Natural killer cell (primary cell): ENCODE measurements at regions not wholly inside any gene's neighbourhood (a gene's known extent, or its start where the extent isn't known, plus 50 kb on each side); places are given as distances from the start of the nearest gene placed in this dataset.

Experiments used
- ATAC-seq, 3 donors: fragments of 150-1000 bp in 2 of 3; fragments of 200-7000 bp in 1 of 3; cut with Tn5 transposase; 1 replicate in 1 of 3; 2 replicates in 2 of 3; pipeline ENCODE4 v1.10.0; 2021; ENCODE audit warnings: mild to moderate bottlenecking in 2 of 3, moderate library complexity in 2 of 3
- DNase-seq, 2 donors: peaks; one replicate each; pipeline versions ENCODE4 v3.0.0 to v3.0.0-alpha.2; 2013 to 2021; ENCODE audit warnings: mixed read lengths in 1 of 2
- H3K27ac ChIP-seq: one replicate; pipeline ENCODE4 v1.5.1; 2013; ENCODE audit warnings: mild to moderate bottlenecking, low read length
- H3K27me3 ChIP-seq: one replicate; pipeline ENCODE4 v1.6.1; 2013; ENCODE audit warnings: low read length; ENCODE audit not compliant: control insufficient read depth, insufficient read depth
- H3K36me3 ChIP-seq: one replicate; pipeline ENCODE4 v1.6.1; 2013; ENCODE audit warnings: low read length; ENCODE audit not compliant: control insufficient read depth, insufficient read depth
- H3K4me1 ChIP-seq: one replicate; pipeline ENCODE4 v1.6.1; 2013; ENCODE audit warnings: low read length; ENCODE audit not compliant: control insufficient read depth, insufficient read depth
- H3K4me3 ChIP-seq: one replicate; pipeline ENCODE4 v1.5.1; 2013; ENCODE audit warnings: low read length
- H3K9me3 ChIP-seq: one replicate; pipeline ENCODE4 v1.6.1; 2013; ENCODE audit warnings: low read length; ENCODE audit not compliant: control insufficient read depth, insufficient read depth
- H3K27ac Mint-ChIP-seq, 2 donors: one replicate each; pipeline ENCODE4 v1.8.0; 2022; ENCODE audit warnings: mild to moderate bottlenecking in 2 of 2, mixed read lengths in 2 of 2, moderate library complexity in 1 of 2
- H3K27me3 Mint-ChIP-seq, 2 donors: one replicate each; pipeline ENCODE4 v1.8.0; 2022; ENCODE audit warnings: low read depth in 2 of 2, mixed read lengths in 2 of 2
- H3K36me3 Mint-ChIP-seq: one replicate; pipeline ENCODE4 v1.8.0; 2022; ENCODE audit warnings: mixed read lengths
- H3K4me1 Mint-ChIP-seq, 2 donors: one replicate each; pipeline ENCODE4 v1.8.0; 2022; ENCODE audit warnings: mixed read lengths in 2 of 2
- H3K4me3 Mint-ChIP-seq: one replicate; pipeline ENCODE4 v1.8.0; 2022; ENCODE audit warnings: mild to moderate bottlenecking, moderate library complexity, mixed read lengths
- H3K9me3 Mint-ChIP-seq, 2 donors: one replicate each; pipeline ENCODE4 v1.8.0; 2022; ENCODE audit warnings: mixed read lengths in 2 of 2
- WGBS: methylation state at CpG from one replicate; pipeline ENCODE4 v1.1.7; 2013; ENCODE audit warnings: missing lambda C conversion rate; ENCODE audit not compliant: insufficient coverage; 5-methylcytosine and 5-hydroxymethylcytosine counted together
- intact Hi-C: fragments of 100-400 bp; cut with micrococcal nuclease; formaldehyde crosslinking; loops from one replicate; pipeline ENCODE4 v1.14.2; 2022
- TF ChIP-seq, protein P1 (sequence below): fragments of 200-600 bp; IDR thresholded peaks from one replicate; pipeline ENCODE4 v1.8.0; 2022; ENCODE audit warnings: antibody characterized with exemption

DNA sequence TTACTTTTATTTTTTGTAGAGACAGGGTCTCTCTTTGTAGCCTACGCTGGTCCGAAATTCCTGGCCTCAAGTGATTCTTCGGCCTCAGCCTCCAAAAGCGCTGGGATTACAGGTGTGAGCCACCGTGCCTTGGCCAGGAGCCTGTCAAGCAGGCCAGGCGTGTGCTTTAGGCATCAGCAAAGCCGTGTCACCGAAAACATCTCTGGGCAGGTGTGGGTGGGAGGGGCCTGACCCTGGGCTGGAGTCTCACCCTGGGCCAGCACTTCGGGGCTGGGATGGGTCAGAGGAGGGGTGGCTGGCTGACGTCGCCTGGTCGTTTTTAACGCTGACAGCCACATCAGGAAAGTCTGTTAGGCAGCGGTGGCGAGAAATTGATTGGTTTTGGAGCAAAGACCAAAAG lies 80.9 kb downstream of the UNCX start:
- Mint-ChIP-seq H3K36me3 (no peaks in the 10 kb centered on the region), H3K4me1 (no peaks in the 10 kb centered on the region), H3K4me3 (no peak overlapping the region), H3K9me3 (no peaks in the 10 kb centered on the region), H3K27me3 (no peaks in the 10 kb centered on the region), H3K27ac (no peak overlapping the region)
- intact Hi-C loops, result no loop called here
- no peak overlapping the region for H3K4me3 ChIP-seq
- no peak overlapping the region for H3K27ac ChIP-seq
- TF ChIP-seq, protein P1, sequence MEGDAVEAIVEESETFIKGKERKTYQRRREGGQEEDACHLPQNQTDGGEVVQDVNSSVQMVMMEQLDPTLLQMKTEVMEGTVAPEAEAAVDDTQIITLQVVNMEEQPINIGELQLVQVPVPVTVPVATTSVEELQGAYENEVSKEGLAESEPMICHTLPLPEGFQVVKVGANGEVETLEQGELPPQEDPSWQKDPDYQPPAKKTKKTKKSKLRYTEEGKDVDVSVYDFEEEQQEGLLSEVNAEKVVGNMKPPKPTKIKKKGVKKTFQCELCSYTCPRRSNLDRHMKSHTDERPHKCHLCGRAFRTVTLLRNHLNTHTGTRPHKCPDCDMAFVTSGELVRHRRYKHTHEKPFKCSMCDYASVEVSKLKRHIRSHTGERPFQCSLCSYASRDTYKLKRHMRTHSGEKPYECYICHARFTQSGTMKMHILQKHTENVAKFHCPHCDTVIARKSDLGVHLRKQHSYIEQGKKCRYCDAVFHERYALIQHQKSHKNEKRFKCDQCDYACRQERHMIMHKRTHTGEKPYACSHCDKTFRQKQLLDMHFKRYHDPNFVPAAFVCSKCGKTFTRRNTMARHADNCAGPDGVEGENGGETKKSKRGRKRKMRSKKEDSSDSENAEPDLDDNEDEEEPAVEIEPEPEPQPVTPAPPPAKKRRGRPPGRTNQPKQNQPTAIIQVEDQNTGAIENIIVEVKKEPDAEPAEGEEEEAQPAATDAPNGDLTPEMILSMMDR, result no peak
- H3K27me3 ChIP-seq, result no peaks in the 10 kb centered on the region
- WGBS, result 74% methylated on average over 15 of the region's 15 CpGs
- no peaks in the 10 kb centered on the region for H3K36me3 ChIP-seq
- ATAC-seq, result no peak
- H3K9me3 ChIP-seq, result no peaks in the 10 kb centered on the region
- no peaks in the 10 kb centered on the region for H3K4me1 ChIP-seq
- DNase-seq, result no peak

DNA sequence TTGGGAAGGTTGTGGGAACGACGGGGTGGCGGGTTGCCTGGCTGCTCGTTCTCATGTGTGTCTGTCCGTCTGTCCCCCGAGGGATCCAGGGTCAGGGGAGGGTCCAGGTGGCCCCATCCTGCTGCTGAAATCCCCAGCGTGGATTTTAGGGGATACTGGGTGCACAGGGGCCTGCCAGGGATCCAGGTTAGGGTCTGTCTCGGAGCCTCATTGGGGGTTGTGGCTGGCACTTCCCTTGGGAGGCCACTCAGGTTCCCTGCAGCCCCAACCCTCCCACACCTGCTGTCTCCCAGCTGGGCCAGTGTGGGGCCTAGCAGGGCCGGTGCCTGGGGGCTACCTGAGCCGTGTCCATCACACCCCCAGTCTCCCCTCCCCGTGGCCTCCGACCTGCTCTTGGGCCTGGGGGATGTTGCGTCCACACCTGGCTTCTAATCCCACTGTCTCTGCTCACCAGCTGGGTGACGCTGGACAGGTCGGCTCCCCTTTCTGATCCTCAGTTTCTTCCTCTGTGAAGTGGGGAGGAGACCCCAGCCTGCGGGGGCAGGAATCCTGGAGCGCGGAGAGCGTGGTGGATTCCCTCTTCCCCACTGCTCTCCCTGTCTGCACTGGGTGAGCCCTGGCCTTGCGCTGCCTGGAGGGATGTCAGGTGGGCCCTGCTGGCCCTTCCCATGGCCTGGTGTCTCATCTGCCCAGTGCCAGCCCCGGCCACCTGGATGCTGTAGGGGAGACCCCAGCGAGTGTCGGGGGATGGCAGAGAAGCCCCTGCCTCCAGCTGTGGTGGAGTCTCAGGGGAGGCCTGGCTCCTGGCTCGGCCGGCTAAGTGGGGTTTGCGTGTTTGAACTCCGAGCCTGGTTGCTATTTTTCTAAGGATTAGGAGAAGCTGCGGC lies 81.6 kb downstream of the UNCX start:
- Mint-ChIP-seq H3K27ac (no peak overlapping the region), H3K4me3 (no peak overlapping the region), H3K9me3 (no peaks in the 10 kb centered on the region), H3K4me1 (no peaks in the 10 kb centered on the region), H3K27me3 (no peaks in the 10 kb centered on the region), H3K36me3 (no peaks in the 10 kb centered on the region)
- intact Hi-C loops, result no loop called here
- Histone ChIP-seq H3K9me3 (no peaks in the 10 kb centered on the region), H3K4me3 (no peak overlapping the region), H3K27me3 (no peaks in the 10 kb centered on the region), H3K4me1 (no peaks in the 10 kb centered on the region), H3K36me3 (no peaks in the 10 kb centered on the region), H3K27ac (no peak overlapping the region)
- 88% methylated on average over 28 of the region's 28 CpGs for WGBS
- TF ChIP-seq, protein P1, result no peak
- ATAC-seq, result no peak
- no peak for DNase-seq

DNA sequence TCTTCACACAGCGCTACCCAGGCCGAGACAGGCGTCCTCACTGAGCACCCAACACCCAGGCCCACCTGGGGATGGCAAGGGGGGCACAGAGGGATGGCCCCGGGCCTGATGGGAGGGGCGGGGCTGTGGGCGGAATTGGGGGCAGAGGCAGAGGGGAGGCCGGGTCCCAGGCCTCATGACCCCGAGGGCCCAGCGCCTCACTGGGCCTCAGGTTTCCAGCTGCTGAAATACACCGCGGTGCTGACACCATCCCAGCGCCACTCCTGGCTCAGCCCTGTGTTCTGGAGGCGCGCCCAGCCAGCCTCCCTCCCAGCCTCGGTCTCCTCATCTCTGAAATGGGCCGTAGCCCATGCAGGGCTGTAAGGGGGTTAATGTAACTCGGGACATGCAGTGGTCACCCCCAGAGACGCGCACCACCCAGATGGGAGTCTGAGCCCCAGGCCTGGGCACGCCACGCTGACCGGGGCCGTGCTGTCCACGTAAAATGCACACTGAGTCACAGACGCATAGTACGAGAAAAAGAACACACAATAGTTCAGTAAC lies 82.3 kb downstream of the UNCX start:
- H3K36me3 ChIP-seq, result no peaks in the 10 kb centered on the region
- H3K4me3 ChIP-seq, result no peak overlapping the region
- H3K36me3 Mint-ChIP-seq, result no peaks in the 10 kb centered on the region
- H3K27ac ChIP-seq, result no peak overlapping the region
- DNase-seq (no peak), ATAC-seq (no peak)
- intact Hi-C loops, result no loop called here
- TF ChIP-seq, protein P1, result no peak
- WGBS, result 85% methylated on average over 23 of the region's 26 CpGs
- H3K27me3 Mint-ChIP-seq, result no peaks in the 10 kb centered on the region
- H3K9me3 Mint-ChIP-seq, result no peaks in the 10 kb centered on the region
- no peak overlapping the region for H3K4me3 Mint-ChIP-seq
- H3K4me1 Mint-ChIP-seq, result no peaks in the 10 kb centered on the region
- H3K4me1 ChIP-seq, result no peaks in the 10 kb centered on the region
- no peaks in the 10 kb centered on the region for H3K9me3 ChIP-seq
- no peaks in the 10 kb centered on the region for H3K27me3 ChIP-seq
- H3K27ac Mint-ChIP-seq, result no peak overlapping the region
